NCI-H1436 (cell line): ENCODE measurements at regions not wholly inside any gene's neighbourhood (a gene's known extent, or its start where the extent isn't known, plus 50 kb on each side); places are given as distances from the start of the nearest gene placed in this dataset.
"Not testable (repeated sequence)": the region's sequence is repeated elsewhere in the genome, so short reads cannot be mapped to it uniquely, and the experiment has no call there.

Source experiments
- DNase-seq: peaks from one replicate; lab custom pipeline; 2025; lab: John Stamatoyannopoulos, UW

DNA sequence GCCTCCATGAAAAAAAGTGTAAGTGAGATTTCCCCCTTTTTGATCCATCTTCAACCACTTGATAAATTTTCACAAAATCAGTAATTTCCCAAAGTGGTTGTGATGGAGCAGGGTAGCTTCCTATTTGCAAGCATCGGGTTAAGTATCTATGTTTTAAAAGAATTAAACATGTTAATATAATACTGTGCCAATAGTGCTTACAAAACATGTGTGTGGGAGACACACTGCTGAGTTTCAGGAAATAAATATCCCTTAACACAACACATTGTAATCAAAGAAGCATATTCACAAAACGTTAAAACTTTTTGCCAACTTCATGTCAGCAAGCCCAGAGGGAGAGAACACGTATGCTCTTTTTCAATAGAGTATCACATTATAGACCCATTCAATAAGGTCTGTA lies 526.9 kb downstream of the TTLL7 start:
- DNase-seq = not testable (repeated sequence)

DNA sequence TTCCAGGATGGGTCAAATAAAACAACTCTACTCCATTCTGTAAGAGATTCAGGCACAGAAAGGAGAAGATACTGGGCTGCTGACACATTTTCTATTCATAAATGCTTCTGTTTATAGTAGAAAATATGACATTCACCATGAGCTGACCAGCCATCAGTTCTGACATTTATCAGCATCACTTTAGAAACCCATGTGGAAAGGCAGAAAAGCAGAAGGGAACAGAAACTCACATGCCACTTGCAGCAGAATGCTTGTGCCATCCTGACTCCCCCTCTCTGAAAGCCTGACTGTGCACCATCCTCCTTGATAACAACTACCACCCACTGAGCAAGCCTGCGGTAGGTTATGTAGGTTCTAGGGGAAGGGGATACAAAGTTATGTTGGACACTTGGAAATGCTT lies 527.7 kb downstream of the TTLL7 start:
- DNase-seq = not testable (repeated sequence)

DNA sequence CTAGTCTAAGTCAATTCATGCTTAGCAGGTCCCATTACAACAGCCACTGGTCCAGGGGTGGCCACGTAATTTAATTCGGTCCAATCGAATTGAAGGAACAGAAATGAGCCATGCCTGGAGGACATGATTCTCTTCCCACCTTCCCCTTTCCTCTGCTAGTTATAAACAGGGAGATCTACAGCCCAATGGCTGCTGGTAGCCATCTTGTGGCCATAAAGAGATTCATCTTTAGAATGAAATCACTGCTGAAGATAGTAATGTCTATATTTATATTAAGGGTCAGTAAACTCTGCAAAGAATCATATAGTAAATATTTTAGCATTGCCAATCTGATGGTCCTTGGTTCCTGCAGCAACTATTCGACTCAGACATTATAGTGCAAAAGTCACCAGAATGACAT lies 530.6 kb downstream of the TTLL7 start:
- not testable (repeated sequence) for DNase-seq

DNA sequence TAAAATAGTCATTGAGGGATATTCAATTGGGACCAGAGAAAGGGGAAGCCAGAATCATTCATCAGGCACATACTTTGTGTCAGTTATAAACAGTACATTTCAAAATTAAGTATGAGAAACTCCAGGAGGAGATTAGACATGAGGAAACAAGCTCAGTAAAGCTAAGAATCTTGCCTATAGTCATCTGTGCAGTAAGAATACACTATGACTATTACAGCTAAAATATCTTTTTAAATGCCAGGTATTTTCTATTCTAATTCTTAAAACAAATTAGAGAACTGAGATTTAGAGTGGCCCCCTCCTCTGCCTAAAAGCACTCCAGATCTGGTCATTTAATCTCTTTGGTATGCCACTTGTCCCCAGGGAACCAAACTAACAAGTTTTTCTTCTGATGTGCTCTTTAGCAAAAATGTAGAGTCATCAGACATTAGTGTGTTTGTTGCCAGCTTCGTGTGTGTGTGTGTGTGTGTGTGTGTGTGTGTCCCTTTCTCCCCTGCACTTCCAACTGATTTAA lies 541.1 kb downstream of the TTLL7 start:
- not testable (repeated sequence) for DNase-seq

DNA sequence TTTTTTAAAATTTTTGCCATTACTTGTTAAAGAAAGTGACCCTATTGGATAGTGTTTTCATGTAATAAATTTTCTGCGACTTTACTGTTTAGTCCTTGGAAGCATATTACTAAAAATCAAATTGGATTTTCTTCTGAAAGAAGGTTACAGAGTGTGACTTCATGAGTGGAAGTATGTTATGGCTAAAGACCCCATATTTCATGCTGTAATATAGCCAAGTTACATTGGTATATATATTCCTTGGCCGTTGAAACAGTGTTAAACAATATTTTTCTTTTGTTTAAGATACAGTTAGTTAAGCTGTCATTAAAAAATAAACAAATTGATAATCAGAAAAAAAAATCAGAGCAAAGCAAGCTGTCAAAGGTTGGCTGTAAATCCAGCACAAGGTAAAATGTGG lies 541.7 kb downstream of the TTLL7 start:
- DNase-seq = not testable (repeated sequence)

DNA sequence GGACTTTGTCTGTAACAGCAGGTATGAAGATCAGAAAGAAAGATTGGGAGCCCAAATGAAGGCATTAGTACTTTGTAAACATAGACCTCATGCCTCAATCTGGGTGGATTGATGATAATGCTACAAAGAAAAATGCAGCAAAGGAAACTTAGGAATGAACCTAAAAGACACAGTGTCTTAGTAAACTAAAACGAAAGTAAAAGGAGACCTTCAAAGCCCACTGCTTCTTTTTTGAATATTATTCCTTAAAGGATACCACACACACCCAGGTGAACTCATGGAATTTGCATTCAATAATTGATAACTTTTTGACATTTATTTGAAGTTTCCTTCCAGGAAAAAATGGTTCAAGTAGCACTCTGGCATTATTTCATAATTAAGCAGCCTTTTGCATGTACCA lies 543.2 kb downstream of the TTLL7 start:
- DNase-seq = not testable (repeated sequence)

DNA sequence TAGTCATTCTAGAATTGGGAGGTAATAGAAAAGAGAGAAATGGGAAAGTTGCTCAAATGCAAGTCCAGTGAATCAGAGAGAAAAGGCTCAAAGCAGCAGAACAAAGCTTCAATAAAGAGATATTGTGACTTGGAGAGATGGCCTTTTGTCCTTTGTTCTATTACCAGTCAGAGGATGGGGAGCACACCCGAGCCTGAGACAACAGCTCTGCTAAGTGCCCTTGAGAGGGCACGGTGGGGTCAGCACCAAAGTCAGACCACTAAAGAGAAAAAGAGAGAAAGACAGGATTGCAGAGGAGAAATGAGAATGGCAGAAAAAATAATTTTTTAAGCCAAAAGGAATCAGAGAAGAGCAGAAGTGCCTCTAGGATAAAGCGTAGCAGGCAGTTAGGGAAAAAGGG lies 553.1 kb downstream of the TTLL7 start:
- DNase-seq = not testable (repeated sequence)

DNA sequence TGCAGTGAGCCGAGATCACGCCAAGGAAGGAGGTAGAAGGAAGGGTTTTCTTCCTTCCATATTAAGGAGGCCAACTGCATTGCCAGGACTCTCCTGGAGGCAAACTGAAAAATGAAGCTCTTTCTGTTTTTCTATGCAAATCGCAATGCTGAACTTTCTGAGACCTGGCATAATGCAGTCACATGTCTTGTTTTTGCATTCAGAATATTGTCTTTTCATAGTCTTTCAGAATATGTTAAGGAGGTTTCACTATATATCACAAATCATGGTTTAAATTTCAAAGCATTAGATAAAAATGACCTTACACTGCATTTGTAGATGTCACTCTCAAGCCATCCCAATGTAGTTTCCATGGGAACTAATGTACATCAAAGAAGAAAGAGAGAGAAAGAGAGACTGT lies 556.5 kb downstream of the TTLL7 start:
- DNase-seq = not testable (repeated sequence)

DNA sequence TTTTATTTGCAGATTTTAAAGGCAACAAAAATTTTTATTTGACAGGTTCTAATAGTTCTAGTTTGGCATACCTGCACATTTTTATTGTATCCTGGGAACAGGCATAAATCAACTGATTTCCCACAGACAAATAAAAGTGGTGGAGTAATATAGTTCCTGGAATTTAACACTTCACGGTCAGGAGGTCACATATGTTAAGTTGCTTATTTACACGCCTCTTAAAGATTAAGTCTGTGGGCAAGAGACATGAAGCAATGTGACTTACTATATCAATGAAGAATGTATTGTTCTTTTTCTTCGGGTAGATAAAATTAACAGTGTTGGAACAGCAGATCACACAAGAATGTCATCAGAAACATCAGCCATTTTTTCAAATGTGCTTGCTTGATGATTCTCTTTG lies 558.3 kb downstream of the TTLL7 start:
- DNase-seq = not testable (repeated sequence)

DNA sequence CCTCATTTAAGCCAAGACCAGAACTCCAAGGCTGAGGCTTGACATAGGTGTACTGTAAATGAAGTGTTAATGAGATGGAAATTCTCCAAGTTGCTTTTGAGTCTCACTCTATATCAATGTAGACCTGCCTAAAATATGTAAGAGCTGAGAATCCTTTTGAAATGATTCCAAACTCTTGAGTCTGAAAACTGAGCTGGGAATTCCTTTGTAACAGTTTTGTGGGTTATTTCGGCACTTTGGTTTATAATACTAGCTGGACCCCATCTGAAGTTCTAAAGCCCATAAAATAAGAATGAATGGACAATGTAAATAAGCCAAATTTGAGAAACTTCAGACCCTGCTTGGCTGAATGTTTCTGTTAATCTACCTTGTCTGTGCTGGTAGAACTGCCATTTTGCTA lies 558.9 kb downstream of the TTLL7 start:
- not testable (repeated sequence) for DNase-seq

DNA sequence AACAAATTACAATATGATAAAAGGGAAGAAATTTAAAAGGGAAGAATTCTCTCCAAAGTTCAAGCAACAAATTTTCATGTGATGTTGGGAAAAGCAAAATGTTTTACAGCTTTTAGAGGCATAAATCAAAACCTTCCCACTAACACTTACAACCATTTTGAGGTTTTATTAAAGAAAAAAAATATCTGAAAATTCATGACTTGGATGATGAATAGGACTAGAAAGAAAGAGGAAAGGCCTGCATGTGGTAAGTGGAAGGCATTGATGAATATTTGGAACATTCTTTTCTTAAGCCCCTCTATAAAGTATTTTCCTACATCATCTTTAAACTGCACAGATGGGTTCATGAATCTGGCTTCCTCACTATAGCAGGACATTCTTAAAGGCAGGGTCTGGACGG lies 560.6 kb downstream of the TTLL7 start:
- DNase-seq = not testable (repeated sequence)

DNA sequence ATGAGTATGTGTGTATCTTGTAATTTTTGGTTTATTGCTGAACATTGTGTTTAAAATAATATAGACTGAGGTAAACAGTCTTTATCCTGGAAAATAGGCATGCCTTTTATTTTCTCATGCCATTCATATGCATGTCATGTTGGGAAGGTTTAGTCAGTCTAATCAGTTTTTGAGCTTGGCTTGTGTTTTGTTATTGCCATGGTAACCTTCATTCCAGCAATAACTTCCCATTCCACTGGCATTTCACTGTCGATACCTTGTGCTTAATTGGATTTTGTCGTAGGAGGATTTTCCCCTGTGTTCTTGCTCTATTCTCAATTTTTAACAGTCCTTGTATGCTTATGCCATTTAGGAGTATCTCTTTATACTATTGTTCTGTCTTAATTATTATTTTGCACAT lies 563.6 kb downstream of the TTLL7 start:
- DNase-seq = not testable (repeated sequence)

DNA sequence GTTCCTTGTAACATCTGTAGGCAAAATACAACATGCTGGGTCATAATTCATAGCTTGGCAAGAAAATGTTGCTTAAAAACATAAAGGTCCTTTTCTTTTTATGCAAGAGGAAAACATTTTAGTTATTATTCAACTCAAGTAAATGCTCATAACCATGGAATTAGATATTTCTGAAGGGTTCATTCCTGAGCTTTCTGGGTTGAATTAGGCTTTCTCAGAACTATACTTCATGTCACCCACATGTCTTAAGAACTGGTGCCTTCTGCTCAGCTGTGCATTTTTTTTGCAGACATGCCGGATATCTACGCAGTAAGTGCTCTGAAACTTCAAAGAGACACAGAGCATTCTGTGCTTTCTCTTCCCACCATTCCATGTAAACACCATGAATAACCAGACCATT lies 571.4 kb downstream of the TTLL7 start:
- not testable (repeated sequence) for DNase-seq

DNA sequence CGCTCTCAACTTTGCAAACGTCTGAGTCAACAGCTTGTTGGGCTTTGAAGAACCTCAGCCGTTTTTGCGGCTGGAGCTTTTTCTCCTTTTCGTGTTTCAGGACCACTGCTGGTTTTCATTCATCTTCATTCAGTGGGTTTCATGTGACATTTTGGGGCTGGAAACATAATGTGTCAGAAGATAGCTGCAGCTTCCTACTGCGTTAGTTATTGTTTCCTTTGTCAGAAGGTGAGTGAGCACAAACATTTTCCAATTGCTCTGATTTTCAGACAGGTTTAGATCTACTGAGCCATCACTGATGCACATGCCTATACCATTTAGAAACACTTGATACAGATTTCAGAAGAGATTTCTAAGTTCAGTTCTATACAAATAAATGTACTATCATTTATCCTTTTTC lies 575.5 kb downstream of the TTLL7 start:
- DNase-seq = not testable (repeated sequence)

DNA sequence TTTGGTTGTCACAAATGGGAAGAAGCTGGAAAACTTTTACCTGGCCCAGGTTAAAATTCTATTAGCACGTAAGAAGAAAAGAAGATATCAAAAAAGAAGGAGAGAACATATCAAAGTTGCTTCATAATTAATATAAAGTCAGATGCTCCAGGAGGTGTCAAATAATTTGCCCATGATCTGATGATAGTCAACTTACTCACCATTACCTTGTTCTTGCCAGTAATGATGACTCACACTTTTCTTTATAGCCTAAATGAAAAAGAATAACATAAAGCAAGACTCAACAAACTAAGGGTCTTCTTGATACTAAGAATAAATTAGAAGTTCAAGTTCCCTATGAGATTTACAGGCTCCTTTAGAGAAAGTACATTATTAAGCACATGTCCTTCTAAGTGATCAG lies 580.4 kb downstream of the TTLL7 start:
- DNase-seq = no peak

DNA sequence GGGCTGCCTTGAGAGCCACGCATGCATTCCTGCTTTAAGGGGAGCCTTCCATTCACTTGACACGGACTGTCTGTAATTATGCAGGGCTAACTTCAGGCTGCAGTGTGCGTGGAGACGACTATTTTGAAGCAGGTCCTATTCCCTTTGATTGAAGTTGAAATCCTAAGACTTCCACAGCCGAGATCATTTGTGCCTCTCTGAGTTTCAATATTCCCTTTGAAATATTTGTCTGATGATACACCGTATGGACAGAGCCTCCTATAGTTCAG lies 585.2 kb downstream of the TTLL7 start:
- not testable (repeated sequence) for DNase-seq

DNA sequence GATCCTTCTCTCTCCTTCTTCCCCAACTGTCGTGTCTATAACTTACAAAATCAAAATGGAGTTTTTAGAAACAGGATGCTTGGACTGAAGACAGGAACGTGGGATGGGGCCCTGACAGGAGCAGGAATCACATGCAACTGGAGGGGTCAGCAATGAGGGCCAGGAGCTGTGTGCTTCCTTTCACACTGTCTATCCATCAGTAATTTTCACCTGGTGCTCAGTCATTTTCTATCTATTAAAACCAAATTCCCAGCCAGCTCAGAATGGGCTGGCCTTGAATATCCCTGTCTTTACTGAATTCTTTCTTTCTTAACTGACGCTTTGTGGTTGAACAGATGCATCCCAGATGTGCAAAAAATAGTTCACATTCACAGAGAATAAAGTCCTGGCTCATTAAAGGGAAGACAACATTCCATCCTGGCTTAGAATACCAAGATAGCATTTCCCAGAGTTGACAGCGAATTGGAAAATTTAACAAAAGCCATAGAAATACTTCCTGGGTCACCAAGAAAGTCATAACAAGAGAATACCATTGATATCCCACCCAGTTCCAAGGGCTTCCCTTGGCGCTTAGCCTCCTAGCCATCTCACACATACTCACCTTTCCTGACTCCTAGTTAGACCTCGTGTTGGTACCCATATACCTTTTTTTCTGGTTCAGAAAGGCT lies 588.1 kb downstream of the TTLL7 start:
- not testable (repeated sequence) for DNase-seq

DNA sequence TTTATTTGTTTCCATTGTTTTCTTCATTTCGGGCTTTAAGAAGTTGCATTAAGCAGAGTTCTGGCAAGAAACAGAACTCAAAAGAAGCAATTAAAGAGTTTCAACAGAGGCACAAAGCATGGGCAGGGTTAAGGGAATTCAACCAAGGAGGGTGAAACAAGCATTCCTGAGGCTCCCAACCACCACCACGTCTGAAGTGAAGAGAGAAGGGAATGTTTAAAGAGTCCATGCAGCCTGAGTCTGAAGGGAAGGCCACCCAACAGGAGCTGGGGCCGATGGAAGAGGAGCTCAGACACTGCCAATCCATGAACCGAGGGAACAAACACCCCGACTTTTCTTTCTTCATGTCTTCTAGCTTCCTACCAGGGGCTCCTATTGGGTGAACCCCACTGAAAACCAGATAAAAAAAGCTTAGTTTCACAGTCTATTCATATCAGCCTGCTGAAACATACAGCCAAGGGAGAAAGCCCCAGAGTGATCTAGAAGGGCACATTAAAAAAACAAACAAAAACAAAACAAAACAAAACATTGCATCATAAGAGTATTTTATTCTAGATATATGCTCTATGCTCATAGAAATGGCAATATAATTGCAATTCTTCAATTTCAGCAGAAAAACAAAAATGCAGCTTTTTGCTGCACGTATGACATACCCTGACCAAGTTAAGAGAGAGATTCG lies 592.1 kb downstream of the TTLL7 start:
- DNase-seq = not testable (repeated sequence)

DNA sequence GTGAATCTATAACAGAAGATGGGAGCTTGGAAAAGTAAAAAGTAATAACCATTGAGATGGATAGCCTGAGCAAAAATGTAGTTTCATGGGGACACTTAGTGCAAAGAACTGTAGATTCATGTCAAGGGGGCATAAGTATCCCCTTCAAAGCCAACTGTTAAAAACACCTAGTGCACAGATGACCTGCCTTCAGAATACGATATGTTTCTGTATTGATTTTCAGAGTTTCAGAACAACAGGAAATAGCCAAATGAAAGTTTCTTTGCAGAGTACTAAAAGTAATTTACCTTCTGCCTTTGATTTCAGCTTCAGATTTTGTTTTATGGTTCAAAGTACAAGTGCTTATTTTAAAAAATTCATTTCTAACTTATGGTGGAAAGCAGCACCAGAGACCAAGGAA lies 593.1 kb downstream of the TTLL7 start:
- DNase-seq = not testable (repeated sequence)

DNA sequence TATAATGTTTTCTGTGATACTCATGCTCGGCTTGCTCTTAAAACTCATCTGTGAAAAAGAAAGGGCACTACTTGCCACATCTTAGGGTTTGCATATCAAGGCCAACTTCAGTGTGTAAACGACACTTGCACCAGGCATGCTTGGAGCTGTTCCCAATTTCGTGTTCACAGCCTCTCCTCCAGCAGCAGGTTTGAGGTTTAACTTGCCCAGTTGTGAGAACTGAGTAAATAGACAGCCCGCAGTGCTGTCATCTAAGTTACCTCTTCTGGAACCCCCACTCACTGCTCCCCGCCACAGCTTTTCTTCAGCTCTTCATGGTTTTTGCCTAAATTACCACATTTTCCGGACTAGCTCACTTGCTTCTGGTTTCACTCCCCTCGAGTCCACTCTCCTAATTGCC lies 595.4 kb downstream of the TTLL7 start:
- not testable (repeated sequence) for DNase-seq

DNA sequence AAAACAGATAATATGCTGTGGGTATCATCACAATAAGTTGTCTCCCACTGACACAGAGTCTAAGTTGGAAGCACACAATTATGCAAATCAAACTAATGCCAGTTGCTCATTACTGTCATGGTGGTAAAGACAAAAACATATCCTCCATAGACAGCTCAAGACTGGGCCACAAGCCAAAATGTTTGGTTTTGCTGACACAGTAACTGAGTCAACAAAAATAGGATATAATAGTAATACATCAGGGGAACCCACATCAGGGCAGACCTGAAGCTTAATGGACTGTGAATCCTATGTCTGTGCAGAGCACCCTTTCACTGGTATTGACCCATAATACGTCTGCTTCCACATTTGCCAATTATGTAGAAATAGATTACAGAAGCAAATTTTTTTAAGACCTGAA lies 597.8 kb downstream of the TTLL7 start:
- DNase-seq = not testable (repeated sequence)

DNA sequence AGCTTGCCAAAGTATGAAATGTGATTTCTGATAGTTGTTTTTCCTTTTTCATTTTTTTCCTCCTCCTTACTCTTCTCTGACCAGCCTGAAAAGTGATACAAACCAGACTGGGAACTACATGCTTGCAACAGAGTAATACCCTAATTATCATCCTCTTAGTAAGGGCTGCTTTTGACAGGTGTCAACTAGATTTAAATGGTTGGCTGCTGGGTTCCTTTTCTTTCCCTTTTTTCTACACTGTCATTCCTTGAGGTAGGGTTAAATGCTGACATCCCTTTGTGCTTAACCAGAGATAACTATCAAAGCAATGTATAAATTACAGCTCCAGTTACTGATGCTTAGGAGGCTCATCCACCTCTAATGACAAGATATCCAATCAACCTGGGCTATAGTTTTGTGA lies 598.8 kb downstream of the TTLL7 start:
- DNase-seq = not testable (repeated sequence)

DNA sequence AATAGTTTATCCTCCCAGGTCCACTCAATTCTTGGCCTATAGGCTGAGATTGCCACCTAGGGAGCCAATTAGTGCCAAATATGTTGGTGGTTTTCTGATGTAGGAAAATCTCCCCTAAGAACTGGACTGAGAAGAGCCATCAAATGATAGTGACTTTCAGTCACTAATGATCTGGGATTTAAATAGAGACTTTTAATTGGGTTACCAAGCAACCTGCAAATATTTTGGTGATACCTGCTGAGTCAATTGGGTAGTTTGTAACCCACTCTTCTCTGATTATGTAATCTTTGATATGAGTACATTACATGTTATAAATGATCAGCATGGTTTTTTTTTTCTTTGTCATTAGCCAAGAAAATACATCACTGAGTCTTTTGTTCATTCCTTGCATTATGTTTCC lies 600.8 kb downstream of the TTLL7 start:
- DNase-seq = not testable (repeated sequence)

DNA sequence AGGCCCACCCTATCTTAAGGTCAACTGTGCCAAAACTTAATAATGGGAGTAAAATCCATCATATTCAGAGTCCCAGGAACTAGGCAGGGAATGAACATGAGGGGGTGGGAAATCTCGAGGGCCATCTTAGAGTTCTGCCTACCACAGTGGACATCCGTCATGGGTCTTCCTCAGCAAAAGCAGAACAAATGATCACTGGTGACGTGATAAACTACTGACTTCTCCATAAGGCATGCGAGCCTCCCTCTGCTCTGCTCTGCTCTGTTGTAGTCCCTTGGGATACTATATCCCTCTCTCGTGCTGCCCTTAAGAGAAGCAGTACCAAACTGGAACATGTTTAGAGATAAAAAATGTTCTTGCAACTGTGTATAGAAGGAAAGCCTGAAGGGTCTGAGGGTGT lies 603.8 kb downstream of the TTLL7 start:
- DNase-seq = not testable (repeated sequence)
